ENCODE measurements at regions not wholly inside any gene's neighbourhood (a gene's known extent, or its start where the extent isn't known, plus 50 kb on each side); places are given as distances from the start of the nearest gene placed in this dataset.

GRCh38 chr14:26233118-26233517 lies 364.7 kb downstream of the NOVA1 start:
- no peak overlapping the region for H3K27ac ChIP-seq (ENCODE audit: low read length)
- H3K4me2 ChIP-seq (ENCODE audit: low read length) = no peak overlapping the region
- H4K20me1 ChIP-seq (ENCODE audit: insufficient read depth) = no peaks in the 10 kb centered on the region
- H3K4me3 ChIP-seq (ENCODE audit: low read length) = no peak overlapping the region
- TF ChIP-seq EZH2 (IDR thresholded peaks at IDR 0.05; ENCODE audit: borderline replicate concordance, insufficient read depth, low read length, poor library complexity, severe bottlenecking) = no peak
- no peak for TF ChIP-seq RAD21 (conservative IDR thresholded peaks at IDR 0.05)
- no peak for TF ChIP-seq TAF1 (IDR thresholded peaks at IDR 0.05; ENCODE audit: low read depth)
- TF ChIP-seq CTCF (IDR thresholded peaks at IDR 0.05; ENCODE audit: poor library complexity, severe bottlenecking) = no peak
- TF ChIP-seq SMC3 (conservative IDR thresholded peaks at IDR 0.05; ENCODE audit: poor library complexity) = no peak
- TF ChIP-seq REST (IDR thresholded peaks at IDR 0.05; ENCODE audit: borderline replicate concordance) = no peak
- no peak for TF ChIP-seq EP300 (conservative IDR thresholded peaks at IDR 0.05; ENCODE audit: poor library complexity, severe bottlenecking)
- no peak for TF ChIP-seq MXI1 (conservative IDR thresholded peaks at IDR 0.05; ENCODE audit: poor library complexity, severe bottlenecking)
- no peak for TF ChIP-seq POLR2AphosphoS5 (IDR thresholded peaks at IDR 0.05)
- H3K79me2 ChIP-seq (replicated peaks; ENCODE audit: insufficient read depth, low read length) = no peaks in the 10 kb centered on the region
- H3K9me2 ChIP-seq (ENCODE audit: insufficient read depth, low read length) = no peaks in the 10 kb centered on the region
- H3F3A ChIP-seq (ENCODE audit: insufficient read depth, low read length, poor library complexity, severe bottlenecking) = no peaks in the 10 kb centered on the region
- no peak overlapping the region for H3K9ac ChIP-seq (ENCODE audit: low read length)
- no peaks in the 10 kb centered on the region for H3K9me3 ChIP-seq (ENCODE audit: low read length)
- H3K36me3 ChIP-seq (ENCODE audit: insufficient read depth, low read length) = no peaks in the 10 kb centered on the region
- no peaks in the 10 kb centered on the region for H3K27me3 ChIP-seq (ENCODE audit: insufficient read depth, low read depth, low read length)
- no peak overlapping the region for H2AFZ ChIP-seq (ENCODE audit: low read depth, low read length)

GRCh38 chr14:26218861-26219260 lies 379.0 kb downstream of the NOVA1 start:
- Histone ChIP-seq H3K4me2 (ENCODE audit: low read length) (no peak overlapping the region), H3K9me3 (ENCODE audit: low read length) (no peaks in the 10 kb centered on the region), H3K36me3 (ENCODE audit: insufficient read depth, low read length) (no peaks in the 10 kb centered on the region), H3K27ac (ENCODE audit: low read length) (no peak overlapping the region), H3F3A (ENCODE audit: insufficient read depth, low read length, poor library complexity, severe bottlenecking) (no peaks in the 10 kb centered on the region), H2AFZ (ENCODE audit: low read depth, low read length) (no peak overlapping the region), H3K4me3 (ENCODE audit: low read length) (no peak overlapping the region), H3K9me2 (ENCODE audit: insufficient read depth, low read length) (no peaks in the 10 kb centered on the region), H3K79me2 (replicated peaks; ENCODE audit: insufficient read depth, low read length) (no peaks in the 10 kb centered on the region), H4K20me1 (ENCODE audit: insufficient read depth) (no peaks in the 10 kb centered on the region), H3K9ac (ENCODE audit: low read length) (no peak overlapping the region), H3K27me3 (ENCODE audit: insufficient read depth, low read depth, low read length) (no peaks in the 10 kb centered on the region)
- TF ChIP-seq REST (IDR thresholded peaks at IDR 0.05; ENCODE audit: borderline replicate concordance) (no peak), MXI1 (conservative IDR thresholded peaks at IDR 0.05; ENCODE audit: poor library complexity, severe bottlenecking) (no peak), RAD21 (conservative IDR thresholded peaks at IDR 0.05) (no peak)

Data from neural cell (in vitro differentiated cells).